HepG2 (cell line): ENCODE measurements at regions not wholly inside any gene's neighbourhood (a gene's known extent, or its start where the extent isn't known, plus 50 kb on each side); places are given as distances from the start of the nearest gene placed in this dataset.

Experiments
- ASH2L ChIP-seq: fragments of 300-600, 200-600 bp; sonication (generic); IDR thresholded peaks from 2 replicates; pipeline ENCODE4 v1.7.0; 2017; ENCODE audit warnings: low read depth, mild to moderate bottlenecking, moderate library complexity, mixed read lengths, low read length; ENCODE audit not compliant: insufficient read length
- CEBPB ChIP-seq: IDR thresholded peaks from 2 replicates; pipeline ENCODE4 v1.6.1; 2011; ENCODE audit warnings: low read depth, low read length, improper control_type of control experiment, borderline replicate concordance
- GMEB2 ChIP-seq: IDR thresholded peaks from 2 replicates; pipeline ENCODE4 v1.6.1; 2016; ENCODE audit warnings: missing biosample characterization, missing genetic modification reagents, low read depth
- ISL2 ChIP-seq: sonication (generic); formaldehyde crosslinking; IDR thresholded peaks from 2 replicates; pipeline ENCODE4 v1.5.0; 2020; ENCODE audit warnings: missing genetic modification reagents
- KLF12 ChIP-seq: sonication (generic); formaldehyde crosslinking; IDR thresholded peaks from 2 replicates; pipeline ENCODE4 v1.4.0; 2020; ENCODE audit warnings: missing genetic modification reagents, borderline replicate concordance
- KLF15 ChIP-seq: sonication (generic); formaldehyde crosslinking; IDR thresholded peaks from 2 replicates; pipeline ENCODE4 v1.8.1; 2023; ENCODE audit warnings: borderline replicate concordance, mild to moderate bottlenecking, inconsistent platforms, missing genetic modification reagents, mixed read lengths
- LCORL ChIP-seq, 2 experiments: fragments of 450-650 bp in 1 of 2; sonication (generic) in 1 of 2; formaldehyde crosslinking in 1 of 2; IDR thresholded peaks; 2 replicates each; pipeline versions ENCODE4 v1.5.0 to v1.6.1; 2017 to 2020; ENCODE audit warnings: antibody characterized with exemption in 1 of 2, missing genetic modification reagents in 1 of 2
- NFATC3 ChIP-seq: sonication (generic); formaldehyde crosslinking; IDR thresholded peaks from 2 replicates; pipeline ENCODE4 v1.5.1; 2020; ENCODE audit warnings: mild to moderate bottlenecking, missing genetic modification reagents
- PAF1 ChIP-seq: IDR thresholded peaks from 2 replicates; pipeline ENCODE4 v1.6.1; 2016; ENCODE audit warnings: missing genetic modification reagents, missing compliant biosample characterization
- POLR2AphosphoS5 ChIP-seq: IDR thresholded peaks from 2 replicates; pipeline ENCODE4 v1.6.1; 2012; ENCODE audit warnings: low read depth, low read length
- ZKSCAN8 ChIP-seq: IDR thresholded peaks from 2 replicates; pipeline ENCODE4 v1.6.1; 2016; ENCODE audit warnings: borderline replicate concordance, missing genetic modification reagents, missing compliant biosample characterization
- ZNF235 ChIP-seq: sonication (generic); formaldehyde crosslinking; IDR thresholded peaks from 2 replicates; pipeline ENCODE4 v1.8.1; 2023; ENCODE audit warnings: mild to moderate bottlenecking, missing genetic modification reagents, borderline replicate concordance
- ZNF280D ChIP-seq: sonication (generic); formaldehyde crosslinking; IDR thresholded peaks from 2 replicates; pipeline ENCODE4 v1.5.1; 2020; ENCODE audit warnings: mild to moderate bottlenecking, missing genetic modification reagents
- ZNF367 ChIP-seq: sonication (generic); formaldehyde crosslinking; IDR thresholded peaks from 2 replicates; pipeline ENCODE4 v1.4.0; 2020; ENCODE audit warnings: missing genetic modification reagents, borderline replicate concordance
- ZNF484 ChIP-seq: sonication (generic); formaldehyde crosslinking; IDR thresholded peaks from 2 replicates; pipeline ENCODE4 v1.5.1; 2020; ENCODE audit warnings: mild to moderate bottlenecking, low read depth, missing genetic modification reagents, borderline replicate concordance
- ZNF552 ChIP-seq: sonication (generic); formaldehyde crosslinking; IDR thresholded peaks from 2 replicates; pipeline ENCODE4 v1.9.0; 2022; ENCODE audit warnings: missing genetic modification reagents, mild to moderate bottlenecking, borderline replicate concordance
- ZNF777 ChIP-seq: sonication (generic); formaldehyde crosslinking; IDR thresholded peaks from 2 replicates; pipeline ENCODE4 v1.4.0; 2020; ENCODE audit warnings: missing genetic modification reagents
- ZNF850 ChIP-seq: sonication (generic); formaldehyde crosslinking; conservative IDR thresholded peaks from 2 replicates; pipeline ENCODE4 v1.9.0; 2021; ENCODE audit warnings: mild to moderate bottlenecking, missing genetic modification reagents
- TF ChIP-seq, protein P1 (sequence below), 2 experiments: sonication (generic) in 1 of 2; formaldehyde crosslinking in 1 of 2; IDR thresholded peaks; 2 replicates each; pipeline versions ENCODE4 v1.4.0 to v1.6.1; 2018 to 2020; ENCODE audit warnings: missing genetic modification reagents in 2 of 2, borderline replicate concordance in 1 of 2, low read depth in 1 of 2, mild to moderate bottlenecking in 1 of 2, missing biosample characterization in 1 of 2
- TF ChIP-seq, protein P2 (sequence below): sonication (generic); formaldehyde crosslinking; IDR thresholded peaks from 2 replicates; pipeline ENCODE4 v1.9.0; 2021; ENCODE audit warnings: missing genetic modification reagents, mild to moderate bottlenecking, borderline replicate concordance

DNA sequence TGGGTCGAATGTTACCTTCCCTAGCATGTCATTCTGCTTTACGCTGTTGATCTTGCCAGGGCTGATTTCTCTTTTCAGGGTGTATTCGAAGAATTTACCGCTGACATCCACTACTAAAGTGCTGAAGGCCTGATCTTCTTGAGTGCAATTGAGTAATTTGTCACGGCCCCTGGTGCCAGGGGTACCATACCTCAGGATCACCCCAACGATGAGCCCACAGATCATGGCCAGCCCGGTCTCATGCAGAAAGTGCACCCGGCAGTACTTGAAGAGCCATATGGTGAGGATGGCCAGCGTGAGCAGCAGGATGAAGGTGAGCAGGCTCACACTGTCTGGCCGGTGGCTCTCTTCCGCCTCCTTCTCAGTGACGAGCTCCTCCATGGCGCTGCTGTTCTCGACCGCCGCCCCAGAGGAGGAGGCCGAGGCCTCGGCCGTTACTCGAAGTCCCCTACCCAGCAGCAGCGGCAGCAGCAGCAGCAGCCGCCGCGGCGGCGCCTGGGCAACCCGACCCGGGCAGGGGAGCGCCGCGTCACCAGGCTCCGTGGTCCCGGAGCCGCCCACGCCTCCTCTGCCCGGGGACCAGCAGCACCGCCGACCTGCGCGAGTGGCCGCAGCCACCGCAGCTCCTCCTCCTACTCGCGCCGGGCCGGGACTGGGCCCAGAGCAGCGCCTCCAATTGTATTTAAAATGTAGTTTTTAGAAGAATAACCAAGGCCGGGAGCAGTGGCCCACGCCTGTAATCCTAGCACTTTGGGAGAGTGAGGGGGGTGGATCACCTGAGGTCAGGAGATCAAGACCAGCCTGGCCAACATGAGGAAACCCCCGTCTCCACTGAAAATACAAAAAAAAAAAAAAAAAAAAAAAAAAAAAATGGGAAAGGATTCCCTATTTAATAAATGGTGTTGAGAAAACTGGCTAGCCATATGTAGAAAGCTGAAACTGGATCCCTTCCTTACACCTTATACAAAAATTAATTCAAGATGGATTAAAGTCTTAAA, 58.5 kb upstream of the TMPO start (continued):
- TF ChIP-seq GMEB2 (CRISPR knock-in tag) = no peak
- TF ChIP-seq ZNF280D (CRISPR knock-in tag) = no peak
- no peak for TF ChIP-seq LCORL (IDR thresholded peaks at IDR 0.05)
- TF ChIP-seq LCORL (CRISPR knock-in tag; IDR thresholded peaks at IDR 0.05) = no peak
- no peak for TF ChIP-seq ASH2L
- no peak for TF ChIP-seq ZNF367 (CRISPR knock-in tag)
- TF ChIP-seq KLF12 (CRISPR knock-in tag) = no peak
- no peak for TF ChIP-seq CEBPB
- no peak for TF ChIP-seq ZNF484 (CRISPR knock-in tag)
- no peak for TF ChIP-seq KLF15 (CRISPR knock-in tag)
- TF ChIP-seq ZNF850 (CRISPR knock-in tag) = no peak
- TF ChIP-seq POLR2AphosphoS5 = no peak
- TF ChIP-seq ZKSCAN8 (CRISPR knock-in tag) = no peak
- no peak for TF ChIP-seq ZNF235
- TF ChIP-seq, protein P1, sequence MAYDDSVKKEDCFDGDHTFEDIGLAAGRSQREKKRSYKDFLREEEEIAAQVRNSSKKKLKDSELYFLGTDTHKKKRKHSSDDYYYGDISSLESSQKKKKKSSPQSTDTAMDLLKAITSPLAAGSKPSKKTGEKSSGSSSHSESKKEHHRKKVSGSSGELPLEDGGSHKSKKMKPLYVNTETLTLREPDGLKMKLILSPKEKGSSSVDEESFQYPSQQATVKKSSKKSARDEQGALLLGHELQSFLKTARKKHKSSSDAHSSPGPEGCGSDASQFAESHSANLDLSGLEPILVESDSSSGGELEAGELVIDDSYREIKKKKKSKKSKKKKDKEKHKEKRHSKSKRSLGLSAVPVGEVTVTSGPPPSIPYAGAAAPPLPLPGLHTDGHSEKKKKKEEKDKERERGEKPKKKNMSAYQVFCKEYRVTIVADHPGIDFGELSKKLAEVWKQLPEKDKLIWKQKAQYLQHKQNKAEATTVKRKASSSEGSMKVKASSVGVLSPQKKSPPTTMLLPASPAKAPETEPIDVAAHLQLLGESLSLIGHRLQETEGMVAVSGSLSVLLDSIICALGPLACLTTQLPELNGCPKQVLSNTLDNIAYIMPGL (CRISPR knock-in tag; IDR thresholded peaks at IDR 0.05; ENCODE audit: borderline replicate concordance in 1 of 2, low read depth in 1 of 2) = no peak
- TF ChIP-seq ISL2 (CRISPR knock-in tag) = no peak
- TF ChIP-seq NFATC3 = no peak
- TF ChIP-seq, protein P2, sequence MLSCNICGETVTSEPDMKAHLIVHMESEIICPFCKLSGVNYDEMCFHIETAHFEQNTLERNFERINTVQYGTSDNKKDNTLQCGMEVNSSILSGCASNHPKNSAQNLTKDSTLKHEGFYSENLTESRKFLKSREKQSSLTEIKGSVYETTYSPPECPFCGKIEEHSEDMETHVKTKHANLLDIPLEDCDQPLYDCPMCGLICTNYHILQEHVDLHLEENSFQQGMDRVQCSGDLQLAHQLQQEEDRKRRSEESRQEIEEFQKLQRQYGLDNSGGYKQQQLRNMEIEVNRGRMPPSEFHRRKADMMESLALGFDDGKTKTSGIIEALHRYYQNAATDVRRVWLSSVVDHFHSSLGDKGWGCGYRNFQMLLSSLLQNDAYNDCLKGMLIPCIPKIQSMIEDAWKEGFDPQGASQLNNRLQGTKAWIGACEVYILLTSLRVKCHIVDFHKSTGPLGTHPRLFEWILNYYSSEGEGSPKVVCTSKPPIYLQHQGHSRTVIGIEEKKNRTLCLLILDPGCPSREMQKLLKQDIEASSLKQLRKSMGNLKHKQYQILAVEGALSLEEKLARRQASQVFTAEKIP (CRISPR knock-in tag) = no peak
- no peak for TF ChIP-seq ZNF777 (CRISPR knock-in tag)
- TF ChIP-seq ZNF552 (CRISPR knock-in tag) = no peak
- no peak for TF ChIP-seq PAF1 (CRISPR knock-in tag)
